ENCODE measurements at regions not wholly inside any gene's neighbourhood (a gene's known extent, or its start where the extent isn't known, plus 50 kb on each side); places are given as distances from the start of the nearest gene placed in this dataset.
"Not testable (repeated sequence)": the region's sequence is repeated elsewhere in the genome, so short reads cannot be mapped to it uniquely, and the experiment has no call there.

- Histone ChIP-seq H3K27me3 (ENCODE audit: low read depth, low read length) (no peaks in the 10 kb centered on the region), H3K9me3 (ENCODE audit: control insufficient read depth in 1 of 2, low read length in 2 of 2) (no peaks in the 10 kb centered on the region), H3K36me3 (ENCODE audit: control insufficient read depth in 1 of 2, insufficient read depth in 2 of 2, low read length in 2 of 2) (no peaks in the 10 kb centered on the region), H3K4me3 (ENCODE audit: low read depth in 1 of 2, low read length in 2 of 2) (no peak overlapping the region), H3K4me1 (ENCODE audit: control insufficient read depth in 1 of 2, insufficient read depth in 2 of 2, low read length in 2 of 2) (peaks cover 13 to 78% of the 10 kb centered on the region in 2 donors), H3K27ac (ENCODE audit: low read length) (no peak overlapping the region)
Measured at GRCh38 chr16:85199880-85200279, 87.6 kb upstream of the CIBAR2 start.

GRCh38 chr16:85200471-85201278 is 88.4 kb upstream of the CIBAR2 start:
- Histone ChIP-seq H3K36me3 (ENCODE audit: control insufficient read depth in 1 of 2, insufficient read depth in 2 of 2, low read length in 2 of 2) (no peaks in the 10 kb centered on the region), H3K27me3 (ENCODE audit: low read depth, low read length) (no peaks in the 10 kb centered on the region), H3K4me3 (ENCODE audit: low read depth in 1 of 2, low read length in 2 of 2) (no peak overlapping the region), H3K27ac (ENCODE audit: low read length) (no peak overlapping the region), H3K9me3 (ENCODE audit: control insufficient read depth in 1 of 2, low read length in 2 of 2) (no peaks in the 10 kb centered on the region), H3K4me1 (ENCODE audit: control insufficient read depth in 1 of 2, insufficient read depth in 2 of 2, low read length in 2 of 2) (peaks cover 13 to 77% of the 10 kb centered on the region in 2 donors)

DNA sequence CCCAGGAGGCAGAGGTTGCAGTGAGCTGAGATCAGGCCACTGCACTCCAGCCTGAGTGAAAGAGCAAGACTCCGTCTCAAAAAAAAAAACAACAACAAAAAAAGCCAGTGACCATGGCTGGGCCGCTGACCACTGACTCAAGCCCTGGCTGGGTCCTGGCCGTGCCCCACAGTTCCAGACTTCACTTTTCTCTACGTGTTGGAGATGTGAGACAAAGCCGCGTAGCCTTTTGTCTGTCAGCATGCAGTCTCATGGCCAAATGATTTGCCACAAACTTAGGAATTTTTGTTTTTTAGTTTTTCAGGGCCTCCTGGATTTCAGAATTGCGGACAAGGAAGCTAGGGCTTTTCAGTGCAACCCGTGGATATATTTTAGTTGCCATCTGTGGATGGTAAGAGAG is 89.3 kb upstream of the CIBAR2 start:
- H3K4me1 ChIP-seq (ENCODE audit: control insufficient read depth in 1 of 2, insufficient read depth in 2 of 2, low read length in 2 of 2), result peaks cover 13 to 77% of the 10 kb centered on the region in 2 donors
- H3K27ac ChIP-seq (ENCODE audit: low read length), result no peak overlapping the region
- H3K27me3 ChIP-seq (ENCODE audit: low read depth, low read length), result no peaks in the 10 kb centered on the region
- H3K36me3 ChIP-seq (ENCODE audit: control insufficient read depth in 1 of 2, insufficient read depth in 2 of 2, low read length in 2 of 2), result no peaks in the 10 kb centered on the region
- no peak overlapping the region for H3K4me3 ChIP-seq (ENCODE audit: low read depth in 1 of 2, low read length in 2 of 2)
- H3K9me3 ChIP-seq (ENCODE audit: control insufficient read depth in 1 of 2, low read length in 2 of 2), result no peaks in the 10 kb centered on the region

- H3K4me3 ChIP-seq (ENCODE audit: low read depth in 1 of 2, low read length in 2 of 2), result no peak overlapping the region
Measured at GRCh38 chr16:85202051-85202601, 89.9 kb upstream of the CIBAR2 start.

DNA sequence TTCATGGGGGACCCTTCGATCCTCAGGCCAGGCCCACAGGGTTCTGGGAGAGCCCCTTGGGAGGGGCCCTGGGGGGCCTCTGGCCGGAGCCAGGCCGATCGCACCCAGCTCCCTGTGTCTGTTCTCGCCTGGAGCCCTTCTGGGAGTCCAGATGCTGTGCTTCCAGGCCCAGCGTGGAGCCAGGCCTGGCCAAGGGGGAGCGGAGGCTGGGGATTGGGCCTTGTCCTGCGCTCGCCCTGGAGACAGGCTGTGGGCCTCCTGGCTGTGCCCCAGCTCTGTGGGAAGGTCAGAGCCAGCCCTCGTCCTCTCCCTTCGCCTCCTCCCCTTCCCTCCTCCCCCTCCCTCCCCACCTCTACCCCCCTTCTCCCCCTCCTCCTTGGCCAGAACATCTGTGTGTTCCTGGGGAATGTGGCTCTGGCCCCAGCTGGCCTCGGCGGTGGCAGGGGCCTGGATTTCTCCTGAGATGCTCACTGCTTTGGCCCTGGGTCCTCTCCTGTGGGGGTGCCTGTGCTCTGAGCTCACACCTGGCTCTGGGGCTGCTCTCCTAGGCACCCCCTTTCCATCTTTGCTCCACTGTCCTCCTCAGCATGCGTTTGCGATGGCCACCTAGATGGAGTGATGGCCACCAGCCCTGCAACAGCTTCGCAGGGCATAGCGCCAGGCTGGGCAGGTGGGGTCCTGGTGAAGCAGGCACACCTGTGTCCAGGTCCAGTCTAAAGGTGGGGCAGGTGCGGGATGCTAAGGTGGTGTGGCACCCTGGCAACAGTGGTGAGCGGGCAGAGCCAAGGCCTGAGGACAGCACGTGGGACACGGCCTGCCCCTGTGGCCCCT is 90.6 kb upstream of the CIBAR2 start:
- Histone ChIP-seq H3K27ac (ENCODE audit: low read length) (no peak overlapping the region), H3K36me3 (ENCODE audit: control insufficient read depth in 1 of 2, insufficient read depth in 2 of 2, low read length in 2 of 2) (no peaks in the 10 kb centered on the region), H3K4me1 (ENCODE audit: control insufficient read depth in 1 of 2, insufficient read depth in 2 of 2, low read length in 2 of 2) (peaks cover 8 to 77% of the 10 kb centered on the region in 2 donors), H3K27me3 (ENCODE audit: low read depth, low read length) (no peaks in the 10 kb centered on the region), H3K4me3 (ENCODE audit: low read depth in 1 of 2, low read length in 2 of 2) (no peak overlapping the region), H3K9me3 (ENCODE audit: control insufficient read depth in 1 of 2, low read length in 2 of 2) (no peaks in the 10 kb centered on the region)

More at GRCh38 chr16:85202051-85202601, 89.9 kb upstream of the CIBAR2 start:
- H3K9me3 ChIP-seq (ENCODE audit: control insufficient read depth in 1 of 2, low read length in 2 of 2), result no peaks in the 10 kb centered on the region
- H3K4me1 ChIP-seq (ENCODE audit: control insufficient read depth in 1 of 2, insufficient read depth in 2 of 2, low read length in 2 of 2), result peaks cover 8 to 77% of the 10 kb centered on the region in 2 donors
- no peaks in the 10 kb centered on the region for H3K27me3 ChIP-seq (ENCODE audit: low read depth, low read length)
- no peaks in the 10 kb centered on the region for H3K36me3 ChIP-seq (ENCODE audit: control insufficient read depth in 1 of 2, insufficient read depth in 2 of 2, low read length in 2 of 2)
- H3K27ac ChIP-seq (ENCODE audit: low read length), result no peak overlapping the region

DNA sequence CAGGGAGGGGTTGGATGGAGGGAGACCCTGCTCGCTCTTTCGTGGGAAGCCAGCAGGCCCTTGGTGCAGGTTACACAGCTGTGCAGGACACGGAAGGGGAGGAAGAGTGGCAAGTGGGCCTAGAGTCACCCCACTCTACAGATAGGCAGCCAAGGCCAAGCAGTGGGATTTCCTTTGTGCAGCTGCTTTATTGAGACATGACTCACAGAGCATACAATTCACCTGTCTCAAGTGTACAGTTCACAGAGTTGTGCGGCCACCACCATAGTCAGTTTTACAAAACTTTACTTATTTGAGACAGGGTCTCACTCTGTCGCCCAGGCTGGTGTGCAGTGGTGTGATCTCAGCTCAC is 91.2 kb upstream of the CIBAR2 start:
- no peaks in the 10 kb centered on the region for H3K27me3 ChIP-seq (ENCODE audit: low read depth, low read length)
- no peak overlapping the region for H3K27ac ChIP-seq (ENCODE audit: low read length)
- H3K36me3 ChIP-seq (ENCODE audit: control insufficient read depth in 1 of 2, insufficient read depth in 2 of 2, low read length in 2 of 2), result no peaks in the 10 kb centered on the region
- H3K4me1 ChIP-seq (ENCODE audit: control insufficient read depth in 1 of 2, insufficient read depth in 2 of 2, low read length in 2 of 2), result peaks cover 8 to 72% of the 10 kb centered on the region in 2 donors
- no peak overlapping the region for H3K4me3 ChIP-seq (ENCODE audit: low read depth in 1 of 2, low read length in 2 of 2)
- no peaks in the 10 kb centered on the region for H3K9me3 ChIP-seq (ENCODE audit: control insufficient read depth in 1 of 2, low read length in 2 of 2)

DNA sequence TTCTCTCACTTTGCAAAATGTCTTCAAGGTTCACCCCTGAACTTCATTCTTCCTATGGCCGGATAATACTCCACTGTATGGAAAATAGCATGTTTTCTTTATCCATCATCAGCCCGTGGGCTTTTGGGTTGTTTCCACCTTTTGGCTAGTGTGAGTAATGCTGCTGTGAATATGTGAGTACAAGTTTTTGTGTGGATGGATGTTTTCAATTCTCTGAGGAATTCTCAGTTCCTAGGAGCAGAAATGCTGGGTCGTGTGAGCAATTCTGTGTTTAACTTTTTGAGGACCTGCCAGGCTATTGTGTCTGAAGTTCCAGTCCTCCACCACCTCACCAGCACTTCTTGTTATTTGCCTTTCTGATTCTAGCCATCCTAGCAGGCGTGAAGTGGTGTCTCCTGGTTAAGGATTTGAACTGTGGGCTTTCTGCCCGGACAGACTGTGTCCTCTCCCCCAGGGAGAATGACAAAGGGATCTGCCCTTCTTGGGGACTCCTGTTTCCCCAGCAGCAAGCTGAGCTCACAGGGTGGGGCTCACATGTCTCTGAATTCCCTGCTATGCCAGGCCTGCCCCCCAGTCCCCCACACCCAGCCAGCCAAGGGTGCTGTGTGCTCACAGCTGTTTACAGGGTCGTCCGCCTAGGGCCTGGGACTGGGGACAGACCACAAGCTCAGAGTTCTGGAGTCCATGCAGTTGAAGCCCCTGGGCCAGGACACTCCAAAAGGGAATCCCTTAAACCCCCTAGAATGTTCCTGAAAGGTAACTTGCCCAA is 92.2 kb upstream of the CIBAR2 start:
- no peaks in the 10 kb centered on the region for H3K36me3 ChIP-seq (ENCODE audit: control insufficient read depth in 1 of 2, insufficient read depth in 2 of 2, low read length in 2 of 2)
- H3K27ac ChIP-seq (ENCODE audit: low read length), result no peak overlapping the region

DNA sequence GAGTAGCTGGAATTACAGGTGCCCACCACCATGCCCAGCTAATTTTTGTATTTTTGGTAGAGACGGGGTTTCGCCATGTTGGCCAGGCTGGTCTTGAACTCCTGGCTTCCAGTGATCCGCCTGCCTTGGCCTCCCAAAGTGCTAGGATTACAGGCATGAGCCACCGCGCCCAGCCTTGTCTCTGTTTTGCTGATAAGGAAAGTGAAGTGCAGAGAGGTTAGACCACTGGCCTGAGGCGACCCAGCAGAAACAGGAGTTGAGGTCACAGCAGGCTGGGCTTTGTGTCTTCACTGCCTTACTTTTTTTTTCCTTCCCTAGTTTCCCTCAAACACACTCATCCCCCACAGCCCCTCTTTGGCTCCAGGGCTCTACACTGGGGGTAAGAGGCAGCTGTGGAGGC is 93.0 kb upstream of the CIBAR2 start:
- H3K27me3 ChIP-seq (ENCODE audit: low read depth, low read length); H3K27ac ChIP-seq (ENCODE audit: low read length); H3K36me3 ChIP-seq (ENCODE audit: control insufficient read depth in 1 of 2, insufficient read depth in 2 of 2, low read length in 2 of 2); H3K4me3 ChIP-seq (ENCODE audit: low read depth in 1 of 2, low read length in 2 of 2); H3K9me3 ChIP-seq (ENCODE audit: control insufficient read depth in 1 of 2, low read length in 2 of 2): not testable (repeated sequence)
- H3K4me1 ChIP-seq (ENCODE audit: control insufficient read depth in 1 of 2, insufficient read depth in 2 of 2, low read length in 2 of 2), result peaks cover 3 to 68% of the 10 kb centered on the region in 2 donors

More for the DNA sequence above, 92.2 kb upstream of the CIBAR2 start:
- Histone ChIP-seq H3K4me3 (ENCODE audit: low read depth in 1 of 2, low read length in 2 of 2) (no peak overlapping the region), H3K4me1 (ENCODE audit: control insufficient read depth in 1 of 2, insufficient read depth in 2 of 2, low read length in 2 of 2) (peaks cover 8 to 70% of the 10 kb centered on the region in 2 donors), H3K9me3 (ENCODE audit: control insufficient read depth in 1 of 2, low read length in 2 of 2) (no peaks in the 10 kb centered on the region), H3K27me3 (ENCODE audit: low read depth, low read length) (no peaks in the 10 kb centered on the region)

DNA sequence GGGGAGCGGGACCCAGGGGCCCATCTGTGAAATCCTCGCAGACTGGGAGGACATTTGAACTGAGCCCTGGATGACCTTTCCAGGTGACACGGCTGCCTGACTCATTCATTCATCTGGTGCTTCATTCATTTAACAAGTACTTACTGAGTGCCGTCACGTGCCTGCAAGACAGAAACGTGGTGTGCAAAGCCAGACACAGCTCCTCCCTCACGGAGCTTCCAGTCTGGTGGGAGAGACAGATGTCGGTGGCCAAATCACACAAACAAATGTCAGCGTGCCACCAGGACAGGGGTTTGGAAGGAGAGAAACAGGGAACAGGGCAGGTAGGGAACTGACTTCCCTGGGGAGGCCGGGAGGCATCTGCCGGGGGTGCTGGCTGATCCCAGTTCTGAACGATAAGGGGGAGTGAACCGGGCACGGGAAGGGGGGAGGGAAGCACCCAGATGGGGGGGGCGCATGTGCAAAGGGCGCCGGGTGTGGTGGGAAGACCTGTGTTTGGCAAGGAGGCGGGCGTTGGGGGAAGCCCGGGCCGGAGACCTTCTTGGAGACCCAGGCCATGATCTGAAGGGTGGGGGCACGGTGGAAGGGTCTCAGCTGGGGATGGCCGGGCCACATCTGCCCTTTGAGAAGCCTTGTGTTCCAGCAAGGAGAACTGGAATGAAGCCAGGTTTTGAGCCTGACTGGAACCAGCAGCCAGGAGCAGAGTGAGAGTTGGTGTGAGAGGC is 93.6 kb upstream of the CIBAR2 start:
- Histone ChIP-seq H3K36me3 (ENCODE audit: control insufficient read depth in 1 of 2, insufficient read depth in 2 of 2, low read length in 2 of 2) (no peaks in the 10 kb centered on the region), H3K4me3 (ENCODE audit: low read depth in 1 of 2, low read length in 2 of 2) (peak overlapping the region in 1 of 2 donors; percentile 28), H3K27me3 (ENCODE audit: low read depth, low read length) (no peaks in the 10 kb centered on the region), H3K9me3 (ENCODE audit: control insufficient read depth in 1 of 2, low read length in 2 of 2) (no peaks in the 10 kb centered on the region), H3K4me1 (ENCODE audit: control insufficient read depth in 1 of 2, insufficient read depth in 2 of 2, low read length in 2 of 2) (peaks cover 7 to 69% of the 10 kb centered on the region in 2 donors), H3K27ac (ENCODE audit: low read length) (no peak overlapping the region)

DNA sequence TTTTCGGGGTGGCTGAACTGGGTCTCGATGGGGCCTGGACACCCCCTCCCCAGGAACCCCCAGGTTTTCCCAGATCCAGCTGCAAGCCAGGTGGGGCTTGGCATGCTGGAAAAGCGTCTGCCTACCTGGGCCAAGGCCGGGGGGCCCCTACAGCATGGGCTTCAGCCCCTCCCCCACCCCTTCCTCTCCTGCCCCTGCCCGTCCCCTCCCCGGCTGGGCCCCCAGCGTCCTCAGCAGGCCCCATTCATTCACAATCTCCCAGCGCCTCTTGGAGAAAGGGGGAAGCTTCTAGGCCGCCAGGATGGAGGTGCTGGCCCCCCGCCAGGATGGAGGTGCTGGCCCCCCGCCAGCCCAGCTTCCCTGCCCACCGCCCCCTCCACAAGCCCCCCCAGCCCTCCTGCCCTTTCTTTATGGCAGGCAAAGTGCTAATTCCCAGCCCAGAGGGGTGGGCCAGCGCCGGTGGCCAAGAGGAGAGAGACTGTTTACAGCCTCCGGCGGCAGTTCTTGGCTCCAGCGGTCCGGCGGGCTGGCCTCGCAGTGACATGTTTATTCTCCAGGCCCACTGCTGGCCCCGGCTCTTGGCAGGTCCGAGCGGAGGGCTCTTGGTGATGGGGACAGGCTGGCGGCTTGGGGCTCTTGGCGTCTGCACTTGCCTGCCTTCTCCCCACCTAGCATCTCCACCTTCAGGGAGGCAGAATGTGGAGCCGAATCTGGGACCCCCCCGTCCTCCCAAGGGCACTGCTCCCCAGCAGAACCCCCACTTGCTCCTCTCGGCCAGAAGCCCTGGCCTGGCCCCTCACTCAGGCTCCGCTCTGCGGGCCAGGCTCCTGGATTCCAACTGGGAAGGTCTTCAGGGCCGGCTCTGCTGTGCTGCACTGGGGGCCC is 94.4 kb upstream of the CIBAR2 start:
- Histone ChIP-seq H3K36me3 (ENCODE audit: control insufficient read depth in 1 of 2, insufficient read depth in 2 of 2, low read length in 2 of 2) (no peaks in the 10 kb centered on the region), H3K9me3 (ENCODE audit: control insufficient read depth in 1 of 2, low read length in 2 of 2) (no peaks in the 10 kb centered on the region), H3K27me3 (ENCODE audit: low read depth, low read length) (no peaks in the 10 kb centered on the region), H3K4me3 (ENCODE audit: low read depth in 1 of 2, low read length in 2 of 2) (peak overlapping the region in 1 of 2 donors; percentile 28), H3K4me1 (ENCODE audit: control insufficient read depth in 1 of 2, insufficient read depth in 2 of 2, low read length in 2 of 2) (peaks cover 7 to 72% of the 10 kb centered on the region in 2 donors), H3K27ac (ENCODE audit: low read length) (no peak overlapping the region)

Measured in muscle layer of duodenum (tissue), 2 donors.